GM18519 (cell line): ENCODE measurements at regions not wholly inside any gene's neighbourhood (a gene's known extent, or its start where the extent isn't known, plus 50 kb on each side); places are given as distances from the start of the nearest gene placed in this dataset.
"Not testable (repeated sequence)": the region's sequence is repeated elsewhere in the genome, so short reads cannot be mapped to it uniquely, and the experiment has no call there.

Experiments
- ATAC-seq: cut with Tn5 transposase; IDR thresholded peaks from one replicate; pipeline ENCODE4 v1.9.1; 2021; ENCODE audit warnings: mild to moderate bottlenecking, moderate library complexity; ENCODE audit not compliant: unreplicated experiment, low FRiP score

DNA sequence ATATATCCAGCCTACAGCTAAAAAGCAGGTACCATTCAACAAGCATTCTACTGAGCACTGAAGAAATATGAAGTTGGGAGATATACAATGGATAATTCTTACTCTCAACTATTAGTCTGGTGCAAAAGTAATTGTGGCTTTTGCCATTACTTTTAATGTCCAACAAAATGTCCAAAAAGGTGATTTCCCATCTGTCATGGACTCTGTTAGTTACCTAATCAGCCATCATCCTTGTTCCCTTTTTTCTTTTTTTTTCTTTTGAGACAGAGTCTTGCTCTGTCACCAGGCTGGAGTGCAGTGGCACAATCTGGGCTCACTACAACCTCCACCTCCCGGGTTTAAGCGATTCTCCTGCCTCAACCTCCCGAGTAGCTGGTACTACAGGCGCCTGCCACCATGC, 76.6 kb upstream of the MON1B start:
- ATAC-seq, result not testable (repeated sequence)

GRCh38 chr16:77116856-77117255, 74.1 kb upstream of the MON1B start:
- no peak for ATAC-seq

DNA sequence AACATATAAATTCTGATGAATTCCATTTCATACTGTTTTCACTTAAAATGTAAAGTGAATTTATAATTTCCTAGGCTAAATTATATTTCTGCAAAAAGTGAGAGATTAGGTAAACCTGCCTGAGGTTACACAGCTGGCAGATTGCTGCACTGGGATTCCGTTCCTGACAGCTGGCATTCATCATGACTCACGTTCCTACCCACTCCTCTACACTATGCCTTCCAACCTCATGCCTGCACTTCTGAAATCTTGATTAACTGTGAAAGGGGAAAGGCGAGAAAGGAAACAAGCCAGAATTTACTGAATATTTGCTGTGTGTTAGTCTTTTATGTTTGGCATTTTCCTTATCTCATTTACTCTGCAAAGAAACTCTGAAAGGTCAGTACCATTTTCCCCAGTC, 73.3 kb upstream of the MON1B start:
- no peak for ATAC-seq

- ATAC-seq, result no peak
Observed at GRCh38 chr16:77131398-77131797, 59.6 kb upstream of the MON1B start.

- no peak for ATAC-seq
Observed at GRCh38 chr16:77132051-77132618, 58.9 kb upstream of the MON1B start.

GRCh38 chr16:77133706-77134105, 57.3 kb upstream of the MON1B start:
- ATAC-seq, result no peak

GRCh38 chr16:77137045-77137444, 53.9 kb upstream of the MON1B start:
- no peak for ATAC-seq
